Loucy (cell line): ENCODE measurements at regions not wholly inside any gene's neighbourhood (a gene's known extent, or its start where the extent isn't known, plus 50 kb on each side); places are given as distances from the start of the nearest gene placed in this dataset.

Source experiments
- EZH2phosphoT487 ChIP-seq: fragments of 200-600 bp; IDR thresholded peaks from 2 replicates; pipeline ENCODE4 v1.6.1; 2018; ENCODE audit warnings: antibody characterized with exemption, mild to moderate bottlenecking, moderate library complexity, borderline replicate concordance
- TF ChIP-seq, protein P1 (sequence below): fragments of 200-600 bp; sonication (generic); conservative IDR thresholded peaks from 2 replicates; pipeline ENCODE4 v1.5.1; 2014; ENCODE audit warnings: mild to moderate bottlenecking, antibody characterized with exemption, low read length

DNA sequence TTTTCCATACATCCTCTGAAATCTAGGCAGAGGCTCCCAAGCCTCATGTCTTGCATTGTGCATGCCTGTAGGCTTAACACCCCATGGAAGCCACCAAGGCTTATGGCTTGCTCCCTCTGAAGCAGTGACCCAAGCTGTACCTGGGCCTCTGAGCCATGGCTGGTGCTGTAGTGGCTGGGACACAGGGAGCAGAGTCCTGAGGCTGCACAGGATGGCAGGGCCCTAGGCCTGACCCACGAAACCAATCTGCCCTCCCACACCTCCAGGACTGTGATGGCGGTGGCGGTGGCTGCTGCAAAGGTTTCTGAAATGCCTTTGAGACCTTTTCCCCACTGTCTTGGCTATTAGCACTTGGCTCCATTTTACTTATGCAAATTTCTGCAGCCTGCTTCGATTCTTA is 429.5 kb downstream of the NPHP4 start:
- TF ChIP-seq, protein P1, sequence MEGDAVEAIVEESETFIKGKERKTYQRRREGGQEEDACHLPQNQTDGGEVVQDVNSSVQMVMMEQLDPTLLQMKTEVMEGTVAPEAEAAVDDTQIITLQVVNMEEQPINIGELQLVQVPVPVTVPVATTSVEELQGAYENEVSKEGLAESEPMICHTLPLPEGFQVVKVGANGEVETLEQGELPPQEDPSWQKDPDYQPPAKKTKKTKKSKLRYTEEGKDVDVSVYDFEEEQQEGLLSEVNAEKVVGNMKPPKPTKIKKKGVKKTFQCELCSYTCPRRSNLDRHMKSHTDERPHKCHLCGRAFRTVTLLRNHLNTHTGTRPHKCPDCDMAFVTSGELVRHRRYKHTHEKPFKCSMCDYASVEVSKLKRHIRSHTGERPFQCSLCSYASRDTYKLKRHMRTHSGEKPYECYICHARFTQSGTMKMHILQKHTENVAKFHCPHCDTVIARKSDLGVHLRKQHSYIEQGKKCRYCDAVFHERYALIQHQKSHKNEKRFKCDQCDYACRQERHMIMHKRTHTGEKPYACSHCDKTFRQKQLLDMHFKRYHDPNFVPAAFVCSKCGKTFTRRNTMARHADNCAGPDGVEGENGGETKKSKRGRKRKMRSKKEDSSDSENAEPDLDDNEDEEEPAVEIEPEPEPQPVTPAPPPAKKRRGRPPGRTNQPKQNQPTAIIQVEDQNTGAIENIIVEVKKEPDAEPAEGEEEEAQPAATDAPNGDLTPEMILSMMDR: no peak
- no peak for TF ChIP-seq EZH2phosphoT487
